ENCODE measurements at regions not wholly inside any gene's neighbourhood (a gene's known extent, or its start where the extent isn't known, plus 50 kb on each side); places are given as distances from the start of the nearest gene placed in this dataset.

DNA sequence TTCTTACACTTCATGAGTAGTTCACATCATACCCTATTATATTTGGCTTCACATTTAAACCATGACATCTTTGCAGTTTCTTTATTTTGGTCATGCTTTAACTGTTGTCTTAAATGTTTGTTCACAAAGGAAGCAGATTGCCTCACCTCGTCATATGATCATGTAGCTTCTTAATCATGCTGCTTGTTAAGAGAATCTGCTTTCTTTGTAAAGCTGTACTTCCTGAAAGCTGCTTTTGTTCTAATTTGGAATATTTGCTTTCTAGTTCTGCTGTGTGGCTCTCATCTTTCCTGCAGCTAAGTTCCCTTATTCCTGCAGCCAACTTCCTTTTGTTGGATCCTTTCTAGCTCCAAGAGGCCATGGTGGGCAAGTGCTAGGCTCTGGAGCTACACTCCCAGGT lies 62.9 kb upstream of the SIM2 start:
- TF ChIP-seq, protein P1, sequence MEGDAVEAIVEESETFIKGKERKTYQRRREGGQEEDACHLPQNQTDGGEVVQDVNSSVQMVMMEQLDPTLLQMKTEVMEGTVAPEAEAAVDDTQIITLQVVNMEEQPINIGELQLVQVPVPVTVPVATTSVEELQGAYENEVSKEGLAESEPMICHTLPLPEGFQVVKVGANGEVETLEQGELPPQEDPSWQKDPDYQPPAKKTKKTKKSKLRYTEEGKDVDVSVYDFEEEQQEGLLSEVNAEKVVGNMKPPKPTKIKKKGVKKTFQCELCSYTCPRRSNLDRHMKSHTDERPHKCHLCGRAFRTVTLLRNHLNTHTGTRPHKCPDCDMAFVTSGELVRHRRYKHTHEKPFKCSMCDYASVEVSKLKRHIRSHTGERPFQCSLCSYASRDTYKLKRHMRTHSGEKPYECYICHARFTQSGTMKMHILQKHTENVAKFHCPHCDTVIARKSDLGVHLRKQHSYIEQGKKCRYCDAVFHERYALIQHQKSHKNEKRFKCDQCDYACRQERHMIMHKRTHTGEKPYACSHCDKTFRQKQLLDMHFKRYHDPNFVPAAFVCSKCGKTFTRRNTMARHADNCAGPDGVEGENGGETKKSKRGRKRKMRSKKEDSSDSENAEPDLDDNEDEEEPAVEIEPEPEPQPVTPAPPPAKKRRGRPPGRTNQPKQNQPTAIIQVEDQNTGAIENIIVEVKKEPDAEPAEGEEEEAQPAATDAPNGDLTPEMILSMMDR (IDR thresholded peaks at IDR 0.05; ENCODE audit: low read depth, low read length, missing control alignments), result no peak

DNA sequence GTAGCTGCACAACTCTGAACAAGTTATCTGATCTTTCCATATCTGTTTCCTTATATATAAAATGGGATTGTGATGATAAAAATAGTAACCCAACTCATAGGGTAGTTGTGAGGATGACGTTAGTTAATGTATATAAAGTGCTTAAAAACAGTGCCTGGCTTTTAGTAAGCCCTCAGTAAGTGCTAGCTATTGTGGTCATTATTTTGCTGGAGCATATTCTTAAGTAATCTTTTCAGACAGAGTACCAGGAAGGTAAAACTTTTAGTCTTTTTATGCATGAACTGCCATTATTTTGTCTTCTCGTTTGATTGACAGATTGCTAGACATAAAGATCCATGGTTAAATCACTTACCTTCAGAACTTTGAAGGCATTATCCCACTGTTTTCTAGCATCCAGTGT lies 62.5 kb upstream of the SIM2 start:
- no peak for DNase-seq (ENCODE audit: extremely low read depth, low read depth)
- no peak overlapping the region for H3K4me3 ChIP-seq (replicated peaks; ENCODE audit: low read depth, low read length)
- TF ChIP-seq, protein P1 (IDR thresholded peaks at IDR 0.05; ENCODE audit: low read depth, low read length, missing control alignments), result no peak

More for the DNA sequence above, 62.9 kb upstream of the SIM2 start:
- no peak for DNase-seq (ENCODE audit: extremely low read depth, low read depth)
- no peak overlapping the region for H3K4me3 ChIP-seq (replicated peaks; ENCODE audit: low read depth, low read length)

DNA sequence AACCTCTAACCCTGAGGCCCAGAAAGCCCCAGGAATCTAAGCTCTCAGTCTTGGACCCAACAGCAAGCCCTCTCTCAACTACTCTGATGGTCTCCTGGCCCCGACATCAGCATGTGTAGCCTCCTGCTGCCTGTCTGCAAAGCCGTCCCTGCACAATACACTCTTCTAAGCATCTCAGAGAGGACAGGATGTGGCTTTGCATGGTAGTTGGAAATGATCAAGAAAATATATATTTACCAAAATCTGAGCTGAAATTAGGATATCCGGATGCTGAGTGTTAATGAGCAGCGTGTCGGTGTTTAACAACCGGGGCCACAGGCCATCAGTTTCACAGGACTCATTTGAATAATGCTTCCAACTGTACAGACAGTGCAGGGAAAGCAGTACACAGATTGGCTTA lies 59.1 kb upstream of the SIM2 start:
- no peak overlapping the region for H3K4me3 ChIP-seq (replicated peaks; ENCODE audit: low read depth, low read length)
- DNase-seq (ENCODE audit: extremely low read depth, low read depth), result no peak
- TF ChIP-seq, protein P1 (IDR thresholded peaks at IDR 0.05; ENCODE audit: low read depth, low read length, missing control alignments), result no peak

DNA sequence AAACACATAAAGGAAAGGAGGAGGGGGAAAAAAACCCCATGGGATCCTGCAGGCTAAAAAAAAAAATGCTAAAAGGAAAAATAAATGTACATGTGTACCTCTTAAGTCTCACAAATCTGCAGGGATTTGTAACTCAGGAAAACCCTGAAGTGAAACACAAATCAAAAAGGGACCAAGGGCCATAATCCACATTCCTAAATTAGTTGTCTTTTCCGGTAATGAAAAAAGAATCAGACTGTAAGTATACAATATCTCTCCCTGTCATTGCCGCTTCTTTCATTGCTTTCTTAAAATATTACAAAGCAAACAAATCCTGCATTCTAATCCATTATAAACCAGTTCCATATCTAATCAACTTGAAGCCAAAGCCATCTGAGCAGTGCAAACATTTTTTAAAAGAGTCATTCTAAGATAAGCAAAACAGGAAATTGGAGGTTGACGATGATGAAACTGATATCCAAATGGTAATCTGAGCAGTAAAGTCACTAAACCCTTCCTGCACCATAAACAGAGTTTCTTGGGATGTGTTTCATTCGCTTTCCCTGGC lies 58.7 kb upstream of the SIM2 start:
- H3K4me3 ChIP-seq (replicated peaks; ENCODE audit: low read depth, low read length), result no peak overlapping the region
- TF ChIP-seq, protein P1 (IDR thresholded peaks at IDR 0.05; ENCODE audit: low read depth, low read length, missing control alignments), result no peak
- DNase-seq (ENCODE audit: extremely low read depth, low read depth), result no peak

DNA sequence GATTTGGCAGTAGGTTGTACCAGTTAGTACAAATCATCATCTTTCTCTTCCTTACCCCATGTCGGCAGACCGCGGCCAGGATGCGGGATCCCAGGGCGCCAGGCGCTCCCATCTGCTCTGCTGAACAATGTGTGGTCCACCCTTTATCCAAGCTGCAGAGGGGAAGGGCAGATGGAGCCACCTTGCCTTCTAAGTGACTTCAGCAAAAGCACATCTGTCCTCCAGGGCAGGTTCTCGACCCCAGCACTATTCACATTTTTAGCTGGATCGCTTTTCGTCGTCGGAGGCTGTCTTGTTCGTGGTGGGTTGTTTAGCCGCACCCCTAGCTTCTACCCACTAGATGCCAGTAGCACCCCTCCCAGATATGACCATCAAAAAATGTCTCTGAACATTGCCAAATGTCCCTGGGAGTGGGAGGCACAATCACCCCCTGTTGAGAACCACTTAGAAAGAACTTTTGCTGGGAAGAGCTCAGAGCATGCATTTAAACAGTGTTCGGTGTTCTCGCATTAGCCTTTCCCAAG lies 58.1 kb upstream of the SIM2 start:
- TF ChIP-seq, protein P1 (IDR thresholded peaks at IDR 0.05; ENCODE audit: low read depth, low read length, missing control alignments), result no peak
- no peak for DNase-seq (ENCODE audit: extremely low read depth, low read depth)
- no peak overlapping the region for H3K4me3 ChIP-seq (replicated peaks; ENCODE audit: low read depth, low read length)

DNA sequence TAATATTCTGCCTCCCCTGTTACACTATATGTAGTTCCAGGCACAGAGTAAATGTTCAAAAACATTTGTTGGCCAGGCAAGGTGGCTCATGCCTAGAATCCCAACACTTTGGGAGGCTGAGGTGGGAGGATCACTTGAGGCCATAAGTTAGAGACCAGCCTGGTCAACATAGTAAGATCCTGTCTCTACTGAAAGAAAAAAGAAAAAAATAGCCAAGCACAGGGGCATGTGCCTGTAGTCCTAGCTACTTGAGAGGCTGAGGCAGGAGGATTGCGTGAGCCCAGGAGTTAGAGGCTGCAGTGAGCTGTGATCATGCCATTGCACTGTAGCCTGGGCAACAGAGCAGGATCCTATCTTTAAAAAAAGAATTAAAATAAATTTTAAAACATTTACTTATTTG lies 57.6 kb upstream of the SIM2 start:
- H3K4me3 ChIP-seq (replicated peaks; ENCODE audit: low read depth, low read length), result no peak overlapping the region
- TF ChIP-seq, protein P1 (IDR thresholded peaks at IDR 0.05; ENCODE audit: low read depth, low read length, missing control alignments), result no peak
- no peak for DNase-seq (ENCODE audit: extremely low read depth, low read depth)

DNA sequence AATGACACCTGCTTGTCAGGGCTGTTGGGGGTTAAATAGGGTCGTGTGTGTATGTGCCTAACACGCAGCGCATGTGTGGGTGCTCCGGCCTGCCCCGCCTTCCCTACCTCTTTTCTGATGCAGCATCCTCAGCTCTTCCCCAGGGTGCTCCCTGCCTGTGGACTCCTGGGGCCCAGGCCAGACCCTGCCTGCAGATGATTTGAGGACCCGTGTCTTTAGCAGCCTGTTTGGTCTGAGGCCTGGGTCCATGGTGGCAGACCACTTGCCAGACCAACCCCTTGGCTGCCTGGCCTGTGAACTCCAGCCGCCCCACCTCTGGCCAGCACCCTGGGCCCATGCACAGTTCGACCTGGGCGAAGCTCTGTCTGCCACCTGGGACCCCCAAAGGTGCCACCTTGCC lies 57.0 kb upstream of the SIM2 start:
- DNase-seq (ENCODE audit: extremely low read depth, low read depth), result no peak
- TF ChIP-seq, protein P1 (IDR thresholded peaks at IDR 0.05; ENCODE audit: low read depth, low read length, missing control alignments), result no peak
- no peak overlapping the region for H3K4me3 ChIP-seq (replicated peaks; ENCODE audit: low read depth, low read length)

Data from HFF-Myc (cell line).